WTC11 (cell line): ENCODE measurements at regions not wholly inside any gene's neighbourhood (a gene's known extent, or its start where the extent isn't known, plus 50 kb on each side); places are given as distances from the start of the nearest gene placed in this dataset.

Experiments
- CBFB ChIP-seq: sonication (generic); formaldehyde crosslinking; IDR thresholded peaks from 2 replicates; pipeline ENCODE4 v1.8.1; 2022; ENCODE audit warnings: mild to moderate bottlenecking, low read depth, missing genetic modification reagents
- GRHL2 ChIP-seq: fragments of 250-450 bp; sonication (Bioruptor Pico); IDR thresholded peaks from 2 replicates; pipeline ENCODE4 v1.8.0; 2022; ENCODE audit warnings: mild to moderate bottlenecking, moderate library complexity; ENCODE audit not compliant: insufficient replicate concordance, severe bottlenecking
- JUN ChIP-seq: sonication (generic); formaldehyde crosslinking; IDR thresholded peaks from 2 replicates; pipeline ENCODE4 v1.8.0; 2023; ENCODE audit warnings: mild to moderate bottlenecking, missing genetic modification reagents
- NFE2L1 ChIP-seq: sonication (generic); formaldehyde crosslinking; IDR thresholded peaks from 2 replicates; pipeline ENCODE4 v1.8.1; 2023; ENCODE audit warnings: missing genetic modification reagents
- NFYB ChIP-seq: sonication (generic); formaldehyde crosslinking; conservative IDR thresholded peaks from 2 replicates; pipeline ENCODE4 v1.8.0; 2022; ENCODE audit warnings: low read depth, missing genetic modification reagents
- NR1H2 ChIP-seq: sonication (generic); formaldehyde crosslinking; IDR thresholded peaks from 2 replicates; pipeline ENCODE4 v1.9.0; 2021; ENCODE audit warnings: mild to moderate bottlenecking, moderate library complexity, missing genetic modification reagents
- ZNF232 ChIP-seq: sonication (generic); formaldehyde crosslinking; IDR thresholded peaks from 2 replicates; pipeline ENCODE4 v1.8.0; 2022; ENCODE audit warnings: mild to moderate bottlenecking, missing genetic modification reagents
- TF ChIP-seq, protein P1 (sequence below): fragments of 200-600 bp; IDR thresholded peaks from 2 replicates; pipeline ENCODE4 v1.8.0; 2022; ENCODE audit warnings: antibody characterized with exemption
- TF ChIP-seq, protein P2 (sequence below): sonication (generic); formaldehyde crosslinking; IDR thresholded peaks from 2 replicates; pipeline ENCODE4 v1.8.0; 2023; ENCODE audit warnings: missing genetic modification reagents
- TF ChIP-seq, protein P3 (sequence below): sonication (generic); formaldehyde crosslinking; IDR thresholded peaks from 2 replicates; pipeline ENCODE4 v1.8.1; 2023; ENCODE audit warnings: mild to moderate bottlenecking, missing genetic modification reagents, moderate library complexity
- TF ChIP-seq, protein P4 (sequence below): sonication (generic); formaldehyde crosslinking; IDR thresholded peaks from 2 replicates; pipeline ENCODE4 v1.8.0; 2022; ENCODE audit warnings: missing genetic modification reagents

DNA sequence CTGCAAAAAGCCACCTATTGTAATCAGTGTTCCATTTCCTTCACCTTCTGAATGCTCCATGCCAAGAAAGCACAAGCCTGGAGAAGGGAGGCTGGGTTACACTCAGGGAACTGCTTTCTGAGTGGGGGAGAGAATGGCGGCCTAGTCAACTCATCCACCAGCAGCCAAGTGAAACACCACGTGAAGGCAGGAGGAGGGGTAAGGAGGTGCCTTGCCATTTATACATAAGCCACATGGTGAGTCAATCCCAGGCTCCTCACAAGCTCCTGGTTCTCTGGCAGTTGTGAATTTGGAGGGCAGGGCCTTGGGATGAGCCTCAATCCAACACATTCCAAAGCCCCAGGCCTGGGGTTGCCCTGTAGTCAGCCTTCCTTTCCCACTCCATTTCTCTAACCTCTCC, 149.4 kb downstream of the CD24 start:
- TF ChIP-seq, protein P1, sequence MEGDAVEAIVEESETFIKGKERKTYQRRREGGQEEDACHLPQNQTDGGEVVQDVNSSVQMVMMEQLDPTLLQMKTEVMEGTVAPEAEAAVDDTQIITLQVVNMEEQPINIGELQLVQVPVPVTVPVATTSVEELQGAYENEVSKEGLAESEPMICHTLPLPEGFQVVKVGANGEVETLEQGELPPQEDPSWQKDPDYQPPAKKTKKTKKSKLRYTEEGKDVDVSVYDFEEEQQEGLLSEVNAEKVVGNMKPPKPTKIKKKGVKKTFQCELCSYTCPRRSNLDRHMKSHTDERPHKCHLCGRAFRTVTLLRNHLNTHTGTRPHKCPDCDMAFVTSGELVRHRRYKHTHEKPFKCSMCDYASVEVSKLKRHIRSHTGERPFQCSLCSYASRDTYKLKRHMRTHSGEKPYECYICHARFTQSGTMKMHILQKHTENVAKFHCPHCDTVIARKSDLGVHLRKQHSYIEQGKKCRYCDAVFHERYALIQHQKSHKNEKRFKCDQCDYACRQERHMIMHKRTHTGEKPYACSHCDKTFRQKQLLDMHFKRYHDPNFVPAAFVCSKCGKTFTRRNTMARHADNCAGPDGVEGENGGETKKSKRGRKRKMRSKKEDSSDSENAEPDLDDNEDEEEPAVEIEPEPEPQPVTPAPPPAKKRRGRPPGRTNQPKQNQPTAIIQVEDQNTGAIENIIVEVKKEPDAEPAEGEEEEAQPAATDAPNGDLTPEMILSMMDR = no peak
- TF ChIP-seq JUN (CRISPR knock-in tag) (no peak), CBFB (CRISPR knock-in tag) (no peak), NFYB (CRISPR knock-in tag) (no peak), NR1H2 (no peak), NFE2L1 (CRISPR knock-in tag) (no peak), GRHL2 (CRISPR knock-in tag) (no peak), ZNF232 (no peak)
- TF ChIP-seq, protein P2, sequence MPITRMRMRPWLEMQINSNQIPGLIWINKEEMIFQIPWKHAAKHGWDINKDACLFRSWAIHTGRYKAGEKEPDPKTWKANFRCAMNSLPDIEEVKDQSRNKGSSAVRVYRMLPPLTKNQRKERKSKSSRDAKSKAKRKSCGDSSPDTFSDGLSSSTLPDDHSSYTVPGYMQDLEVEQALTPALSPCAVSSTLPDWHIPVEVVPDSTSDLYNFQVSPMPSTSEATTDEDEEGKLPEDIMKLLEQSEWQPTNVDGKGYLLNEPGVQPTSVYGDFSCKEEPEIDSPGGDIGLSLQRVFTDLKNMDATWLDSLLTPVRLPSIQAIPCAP = no peak
- TF ChIP-seq, protein P3, sequence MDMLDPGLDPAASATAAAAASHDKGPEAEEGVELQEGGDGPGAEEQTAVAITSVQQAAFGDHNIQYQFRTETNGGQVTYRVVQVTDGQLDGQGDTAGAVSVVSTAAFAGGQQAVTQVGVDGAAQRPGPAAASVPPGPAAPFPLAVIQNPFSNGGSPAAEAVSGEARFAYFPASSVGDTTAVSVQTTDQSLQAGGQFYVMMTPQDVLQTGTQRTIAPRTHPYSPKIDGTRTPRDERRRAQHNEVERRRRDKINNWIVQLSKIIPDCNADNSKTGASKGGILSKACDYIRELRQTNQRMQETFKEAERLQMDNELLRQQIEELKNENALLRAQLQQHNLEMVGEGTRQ (CRISPR knock-in tag) = no peak
- TF ChIP-seq, protein P4, sequence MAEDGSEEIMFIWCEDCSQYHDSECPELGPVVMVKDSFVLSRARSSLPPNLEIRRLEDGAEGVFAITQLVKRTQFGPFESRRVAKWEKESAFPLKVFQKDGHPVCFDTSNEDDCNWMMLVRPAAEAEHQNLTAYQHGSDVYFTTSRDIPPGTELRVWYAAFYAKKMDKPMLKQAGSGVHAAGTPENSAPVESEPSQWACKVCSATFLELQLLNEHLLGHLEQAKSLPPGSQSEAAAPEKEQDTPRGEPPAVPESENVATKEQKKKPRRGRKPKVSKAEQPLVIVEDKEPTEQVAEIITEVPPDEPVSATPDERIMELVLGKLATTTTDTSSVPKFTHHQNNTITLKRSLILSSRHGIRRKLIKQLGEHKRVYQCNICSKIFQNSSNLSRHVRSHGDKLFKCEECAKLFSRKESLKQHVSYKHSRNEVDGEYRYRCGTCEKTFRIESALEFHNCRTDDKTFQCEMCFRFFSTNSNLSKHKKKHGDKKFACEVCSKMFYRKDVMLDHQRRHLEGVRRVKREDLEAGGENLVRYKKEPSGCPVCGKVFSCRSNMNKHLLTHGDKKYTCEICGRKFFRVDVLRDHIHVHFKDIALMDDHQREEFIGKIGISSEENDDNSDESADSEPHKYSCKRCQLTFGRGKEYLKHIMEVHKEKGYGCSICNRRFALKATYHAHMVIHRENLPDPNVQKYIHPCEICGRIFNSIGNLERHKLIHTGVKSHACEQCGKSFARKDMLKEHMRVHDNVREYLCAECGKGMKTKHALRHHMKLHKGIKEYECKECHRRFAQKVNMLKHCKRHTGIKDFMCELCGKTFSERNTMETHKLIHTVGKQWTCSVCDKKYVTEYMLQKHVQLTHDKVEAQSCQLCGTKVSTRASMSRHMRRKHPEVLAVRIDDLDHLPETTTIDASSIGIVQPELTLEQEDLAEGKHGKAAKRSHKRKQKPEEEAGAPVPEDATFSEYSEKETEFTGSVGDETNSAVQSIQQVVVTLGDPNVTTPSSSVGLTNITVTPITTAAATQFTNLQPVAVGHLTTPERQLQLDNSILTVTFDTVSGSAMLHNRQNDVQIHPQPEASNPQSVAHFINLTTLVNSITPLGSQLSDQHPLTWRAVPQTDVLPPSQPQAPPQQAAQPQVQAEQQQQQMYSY (CRISPR knock-in tag) = no peak
